ENCODE measurements at regions not wholly inside any gene's neighbourhood (a gene's known extent, or its start where the extent isn't known, plus 50 kb on each side); places are given as distances from the start of the nearest gene placed in this dataset.

DNA sequence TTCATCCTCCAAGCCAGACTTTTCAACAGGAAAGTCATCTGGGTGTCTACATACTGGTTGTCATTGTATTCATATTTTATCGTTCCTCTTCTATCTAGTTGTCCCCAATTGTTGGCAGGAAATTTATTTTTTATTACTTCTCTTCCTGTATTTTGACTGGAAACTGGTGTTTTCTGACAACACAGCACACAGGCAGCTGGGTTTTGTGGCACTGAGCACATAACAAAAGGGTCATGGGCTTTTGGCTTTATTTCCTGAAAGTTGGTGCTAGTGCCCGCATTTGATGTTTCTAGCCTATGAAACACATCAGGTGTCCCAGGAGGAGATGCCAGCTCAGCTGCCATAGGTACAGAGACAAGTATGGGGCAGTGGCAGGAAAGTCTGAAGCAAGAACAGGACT, 126.4 kb downstream of the TMEM17 start:
- no peak for TF ChIP-seq POLR2A (IDR thresholded peaks at IDR 0.05)
- TF ChIP-seq, protein P1, sequence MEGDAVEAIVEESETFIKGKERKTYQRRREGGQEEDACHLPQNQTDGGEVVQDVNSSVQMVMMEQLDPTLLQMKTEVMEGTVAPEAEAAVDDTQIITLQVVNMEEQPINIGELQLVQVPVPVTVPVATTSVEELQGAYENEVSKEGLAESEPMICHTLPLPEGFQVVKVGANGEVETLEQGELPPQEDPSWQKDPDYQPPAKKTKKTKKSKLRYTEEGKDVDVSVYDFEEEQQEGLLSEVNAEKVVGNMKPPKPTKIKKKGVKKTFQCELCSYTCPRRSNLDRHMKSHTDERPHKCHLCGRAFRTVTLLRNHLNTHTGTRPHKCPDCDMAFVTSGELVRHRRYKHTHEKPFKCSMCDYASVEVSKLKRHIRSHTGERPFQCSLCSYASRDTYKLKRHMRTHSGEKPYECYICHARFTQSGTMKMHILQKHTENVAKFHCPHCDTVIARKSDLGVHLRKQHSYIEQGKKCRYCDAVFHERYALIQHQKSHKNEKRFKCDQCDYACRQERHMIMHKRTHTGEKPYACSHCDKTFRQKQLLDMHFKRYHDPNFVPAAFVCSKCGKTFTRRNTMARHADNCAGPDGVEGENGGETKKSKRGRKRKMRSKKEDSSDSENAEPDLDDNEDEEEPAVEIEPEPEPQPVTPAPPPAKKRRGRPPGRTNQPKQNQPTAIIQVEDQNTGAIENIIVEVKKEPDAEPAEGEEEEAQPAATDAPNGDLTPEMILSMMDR (IDR thresholded peaks at IDR 0.05) = no peak

Data from breast epithelium (tissue), 3 donors.